GM12864 (cell line): ENCODE measurements at regions not wholly inside any gene's neighbourhood (a gene's known extent, or its start where the extent isn't known, plus 50 kb on each side); places are given as distances from the start of the nearest gene placed in this dataset.
"Not testable (repeated sequence)": the region's sequence is repeated elsewhere in the genome, so short reads cannot be mapped to it uniquely, and the experiment has no call there.

Experiments
- DNase-seq: peaks from one replicate; pipeline ENCODE4 v3.0.0-alpha.2; 2011; ENCODE audit warnings: low read depth
- H3K4me3 ChIP-seq: 2 replicates; pipeline ENCODE4 v1.5.1; 2011; ENCODE audit warnings: mild to moderate bottlenecking, low read depth, low read length, control low read depth
- TF ChIP-seq, protein P1 (sequence below): IDR thresholded peaks from 2 replicates; pipeline ENCODE4 v1.5.1; 2011; ENCODE audit warnings: low read depth, mild to moderate bottlenecking, moderate library complexity, low read length, control low read depth, inconsistent platforms; ENCODE audit errors: missing control alignments

DNA sequence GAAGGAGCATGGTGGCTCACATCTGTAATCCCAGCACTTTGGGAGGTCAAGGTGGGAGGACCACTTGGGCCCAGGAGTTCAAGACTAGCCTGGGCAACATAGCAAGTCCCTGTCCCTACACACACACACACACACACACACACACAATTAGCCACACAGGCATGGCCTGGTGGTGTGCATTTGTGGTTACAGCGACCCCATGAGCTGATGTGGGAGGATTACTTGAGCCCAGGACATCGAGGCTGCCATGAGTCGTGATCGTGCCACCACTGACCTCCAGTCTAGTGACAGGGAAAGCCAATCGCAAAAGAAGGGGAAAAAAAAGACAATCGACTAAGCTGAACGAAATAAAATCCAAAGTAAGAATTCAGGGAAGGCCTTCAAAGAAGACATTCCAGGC lies 67.9 kb downstream of the TBX3 start:
- TF ChIP-seq, protein P1, sequence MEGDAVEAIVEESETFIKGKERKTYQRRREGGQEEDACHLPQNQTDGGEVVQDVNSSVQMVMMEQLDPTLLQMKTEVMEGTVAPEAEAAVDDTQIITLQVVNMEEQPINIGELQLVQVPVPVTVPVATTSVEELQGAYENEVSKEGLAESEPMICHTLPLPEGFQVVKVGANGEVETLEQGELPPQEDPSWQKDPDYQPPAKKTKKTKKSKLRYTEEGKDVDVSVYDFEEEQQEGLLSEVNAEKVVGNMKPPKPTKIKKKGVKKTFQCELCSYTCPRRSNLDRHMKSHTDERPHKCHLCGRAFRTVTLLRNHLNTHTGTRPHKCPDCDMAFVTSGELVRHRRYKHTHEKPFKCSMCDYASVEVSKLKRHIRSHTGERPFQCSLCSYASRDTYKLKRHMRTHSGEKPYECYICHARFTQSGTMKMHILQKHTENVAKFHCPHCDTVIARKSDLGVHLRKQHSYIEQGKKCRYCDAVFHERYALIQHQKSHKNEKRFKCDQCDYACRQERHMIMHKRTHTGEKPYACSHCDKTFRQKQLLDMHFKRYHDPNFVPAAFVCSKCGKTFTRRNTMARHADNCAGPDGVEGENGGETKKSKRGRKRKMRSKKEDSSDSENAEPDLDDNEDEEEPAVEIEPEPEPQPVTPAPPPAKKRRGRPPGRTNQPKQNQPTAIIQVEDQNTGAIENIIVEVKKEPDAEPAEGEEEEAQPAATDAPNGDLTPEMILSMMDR: no peak
- H3K4me3 ChIP-seq: no peak overlapping the region
- no peak for DNase-seq

DNA sequence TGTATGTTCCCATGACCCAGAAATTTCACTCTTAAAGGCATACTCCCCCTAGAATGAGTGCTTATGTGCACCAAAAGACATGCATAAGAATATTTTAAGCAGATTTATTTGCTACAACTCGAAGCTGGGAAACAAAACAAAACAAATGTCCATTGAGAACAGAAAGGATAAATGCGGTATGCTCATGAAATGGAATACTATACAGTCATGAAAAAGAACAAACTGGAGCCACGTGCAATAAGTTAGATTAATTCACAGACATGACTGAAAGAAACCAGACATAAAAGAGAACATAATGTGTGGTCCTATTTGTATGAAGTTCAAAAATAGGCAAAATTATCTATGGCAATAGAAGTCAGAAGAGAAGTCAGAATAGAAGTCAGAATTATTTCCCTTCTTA lies 69.9 kb downstream of the TBX3 start:
- TF ChIP-seq, protein P1: no peak
- no peak for DNase-seq
- no peak overlapping the region for H3K4me3 ChIP-seq

DNA sequence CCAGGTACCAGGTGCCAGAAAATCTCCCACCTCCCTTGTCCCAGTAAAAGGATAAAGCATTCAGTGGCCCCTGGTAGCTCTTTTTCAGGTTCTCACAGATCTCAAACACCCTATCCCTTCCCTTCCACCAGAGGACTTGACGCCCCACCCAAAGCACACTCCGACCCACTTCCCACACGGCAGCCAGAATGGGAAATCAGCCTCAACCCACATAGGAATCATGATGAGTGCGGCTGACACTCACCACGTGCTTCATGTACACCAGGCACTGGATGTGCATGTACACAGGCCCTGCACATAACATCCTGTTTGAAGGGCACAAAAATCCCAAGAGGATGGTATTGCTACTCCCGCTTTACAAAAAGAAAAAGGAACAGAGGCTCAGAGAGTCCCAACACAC lies 71.9 kb downstream of the TBX3 start:
- TF ChIP-seq, protein P1: no peak
- H3K4me3 ChIP-seq: no peak overlapping the region
- DNase-seq: no peak

DNA sequence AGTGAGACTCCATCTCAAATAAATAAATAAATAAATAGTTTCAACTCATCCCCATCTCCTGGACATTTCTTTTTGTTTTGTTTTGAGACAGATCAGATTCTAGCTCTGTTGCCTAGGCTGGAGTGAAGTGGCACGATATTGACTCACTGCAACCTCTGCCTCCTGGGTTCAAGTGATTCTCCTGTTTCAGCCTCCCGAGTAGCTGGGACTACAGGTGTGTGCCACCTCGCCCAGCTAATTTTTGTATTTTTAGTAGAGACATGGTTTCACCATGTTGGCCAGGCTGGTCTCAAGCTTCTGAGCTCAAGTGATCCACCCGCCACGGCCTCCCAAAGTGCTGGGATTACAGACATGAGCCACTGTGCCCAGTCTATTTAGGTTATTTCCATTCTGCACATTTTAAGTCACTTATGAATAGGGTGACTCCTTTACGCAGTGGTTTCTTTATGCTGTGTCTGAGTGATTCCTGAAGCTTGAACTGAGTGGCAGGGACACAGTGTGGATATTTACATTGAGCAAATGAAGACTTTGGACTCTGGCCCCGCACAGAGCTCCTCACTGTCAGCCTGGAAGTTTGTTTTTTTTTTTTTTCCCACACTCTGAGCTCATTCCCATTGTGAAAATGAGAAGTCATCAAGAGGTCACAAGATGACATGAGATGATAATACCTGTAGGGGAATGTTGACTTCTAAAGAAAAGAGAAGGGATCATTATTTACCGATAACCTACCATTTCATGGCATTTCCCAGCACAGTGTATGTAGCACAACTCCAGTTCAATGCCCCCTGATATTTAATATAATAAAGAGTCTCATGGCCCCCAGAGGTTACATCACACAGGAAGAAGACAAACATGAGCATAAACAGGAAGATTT lies 72.6 kb downstream of the TBX3 start:
- DNase-seq: no peak
- TF ChIP-seq, protein P1: no peak
- H3K4me3 ChIP-seq: no peak overlapping the region

DNA sequence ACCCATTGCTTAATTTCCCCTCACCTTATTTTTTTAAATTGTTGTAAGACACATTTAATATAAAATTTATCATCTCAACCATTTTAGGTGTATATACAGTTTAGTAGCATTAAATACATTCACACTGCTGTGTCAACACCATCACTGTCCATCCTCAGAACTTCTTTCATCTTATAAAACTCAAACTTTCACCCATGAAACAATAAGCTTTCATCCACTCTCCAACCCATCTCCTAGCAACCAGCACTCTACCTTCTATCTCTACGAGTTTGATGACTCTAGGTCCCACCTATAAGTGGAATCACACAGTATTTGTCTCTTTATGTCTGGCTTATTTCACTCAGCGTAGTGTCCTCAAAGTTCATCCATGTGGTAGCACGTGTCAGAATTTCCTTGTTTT lies 75.5 kb downstream of the TBX3 start:
- no peak for DNase-seq
- H3K4me3 ChIP-seq: no peak overlapping the region
- TF ChIP-seq, protein P1: no peak

DNA sequence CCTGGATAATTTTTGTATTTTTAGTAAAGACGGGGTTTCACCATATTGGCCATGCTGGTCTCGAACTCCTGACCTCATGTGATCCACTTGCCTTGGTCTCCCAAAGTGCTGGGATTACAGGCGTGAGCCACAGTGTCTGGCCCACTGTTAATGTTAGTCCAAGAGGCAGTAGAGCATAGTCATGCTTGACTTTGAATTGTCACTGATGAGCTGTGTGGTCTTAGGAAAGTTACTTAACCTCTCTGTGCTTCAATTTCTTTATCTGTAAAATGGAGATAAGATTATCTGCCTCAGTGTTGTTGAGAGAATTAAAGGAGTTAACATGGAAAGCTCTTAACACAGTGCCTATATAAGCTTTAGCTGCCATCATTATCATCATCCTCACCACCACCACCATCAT lies 78.1 kb downstream of the TBX3 start:
- H3K4me3 ChIP-seq: no peak overlapping the region
- TF ChIP-seq, protein P1: no peak
- DNase-seq: no peak

DNA sequence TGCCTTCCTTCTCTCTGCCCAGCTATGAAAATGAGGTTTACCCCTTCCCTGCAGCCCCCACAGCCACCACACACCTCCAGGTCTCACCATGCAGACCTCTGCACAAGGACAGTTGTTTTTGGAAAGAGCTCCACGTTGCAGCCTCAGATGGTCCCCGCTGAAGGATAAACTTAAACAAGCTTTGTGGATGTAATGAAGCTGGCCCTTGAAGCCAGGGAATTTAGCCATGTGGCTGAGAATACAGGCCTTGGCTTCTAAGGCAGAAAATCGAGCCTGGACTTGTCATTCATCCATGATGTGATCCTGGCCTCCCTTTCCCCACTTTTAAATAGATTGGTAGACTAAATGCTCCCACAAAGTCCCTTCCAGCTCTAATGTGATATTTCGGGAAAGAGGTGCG lies 79.4 kb downstream of the TBX3 start:
- no peak for DNase-seq
- no peak overlapping the region for H3K4me3 ChIP-seq
- TF ChIP-seq, protein P1: no peak

DNA sequence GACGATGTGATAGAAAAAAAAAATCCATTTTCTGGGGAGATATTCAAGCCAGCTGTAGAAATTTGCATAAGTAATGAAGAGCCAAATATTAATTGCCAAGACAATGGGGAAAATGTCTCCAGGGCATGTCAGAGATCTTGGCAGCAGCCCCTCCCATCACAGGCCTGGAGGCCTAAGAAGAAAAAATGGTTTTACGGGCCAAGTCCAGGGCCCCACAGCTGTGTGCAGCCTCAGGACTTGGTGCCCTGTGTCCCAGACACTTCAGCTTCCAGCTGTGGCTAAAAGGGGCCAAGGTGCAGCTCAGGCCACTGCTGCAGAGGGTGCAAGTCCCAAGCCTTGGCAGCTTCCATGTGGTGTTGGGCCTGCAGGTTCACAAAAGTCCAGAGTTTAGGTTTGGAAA lies 83.4 kb downstream of the TBX3 start:
- not testable (repeated sequence) for DNase-seq, H3K4me3 ChIP-seq
